ENCODE measurements at regions not wholly inside any gene's neighbourhood (a gene's known extent, or its start where the extent isn't known, plus 50 kb on each side); places are given as distances from the start of the nearest gene placed in this dataset.

- TF ChIP-seq POLR2A (IDR thresholded peaks at IDR 0.05; ENCODE audit: low read length) (no peak), FOSL2 (IDR thresholded peaks at IDR 0.05) (no peak), FOSL2 (CRISPR knock-in tag; IDR thresholded peaks at IDR 0.05) (no peak), PBX3 (IDR thresholded peaks at IDR 0.05) (no peak), CTCF (IDR thresholded peaks at IDR 0.05) (no peak), CEBPB (IDR thresholded peaks at IDR 0.05) (no peak), MAFK (IDR thresholded peaks at IDR 0.05; ENCODE audit: partially characterized antibody) (no peak), FOSB (CRISPR knock-in tag; IDR thresholded peaks at IDR 0.05) (no peak), EP300 (IDR thresholded peaks at IDR 0.05) (no peak), MAX (IDR thresholded peaks at IDR 0.05) (no peak), ZFP36 (IDR thresholded peaks at IDR 0.05; ENCODE audit: borderline replicate concordance, partially characterized antibody) (no peak), SMC3 (IDR thresholded peaks at IDR 0.05) (no peak), CBX8 (IDR thresholded peaks at IDR 0.05) (no peak)
Measured at GRCh38 chr11:116579857-116580727, 192.7 kb downstream of the BUD13 start.
